Neural progenitor cell (in vitro differentiated cells): ENCODE measurements at regions not wholly inside any gene's neighbourhood (a gene's known extent, or its start where the extent isn't known, plus 50 kb on each side); places are given as distances from the start of the nearest gene placed in this dataset.
"Not testable (repeated sequence)": the region's sequence is repeated elsewhere in the genome, so short reads cannot be mapped to it uniquely, and the experiment has no call there.

ENCODE experiments used
- DNase-seq: peaks from one replicate; pipeline ENCODE4 v3.0.0-alpha.2; 2016; ENCODE audit warnings: low spot score
- H2AFZ ChIP-seq: fragments of 200-600 bp; sonication (generic); replicated peaks from 2 replicates; pipeline ENCODE4 v1.6.1; 2016; ENCODE audit warnings: antibody characterized with exemption
- H3F3A ChIP-seq: fragments of 200-600 bp; sonication (generic); 2 replicates; pipeline ENCODE4 v1.6.1; 2016; ENCODE audit warnings: antibody characterized with exemption, low read depth
- H3K27ac ChIP-seq: fragments of 200-600 bp; sonication (generic); 2 replicates; pipeline ENCODE4 v1.5.1; 2016; ENCODE audit warnings: mild to moderate bottlenecking
- H3K27me3 ChIP-seq: fragments of 200-600 bp; sonication (generic); 2 replicates; pipeline ENCODE4 v1.6.1; 2016; ENCODE audit warnings: mild to moderate bottlenecking, moderate library complexity
- H3K36me3 ChIP-seq: fragments of 200-600 bp; sonication (generic); 2 replicates; pipeline ENCODE4 v1.5.1; 2016
- H3K4me1 ChIP-seq: fragments of 200-600 bp; sonication (generic); 2 replicates; pipeline ENCODE4 v1.6.1; 2016; ENCODE audit warnings: mixed run types
- H3K4me2 ChIP-seq: fragments of 200-600 bp; sonication (generic); 2 replicates; pipeline ENCODE4 v1.6.1; 2016
- H3K4me3 ChIP-seq: fragments of 200-600 bp; sonication (generic); 2 replicates; pipeline ENCODE4 v1.5.1; 2016
- H3K79me2 ChIP-seq: fragments of 200-600 bp; sonication (generic); 2 replicates; pipeline ENCODE4 v1.6.1; 2016; ENCODE audit warnings: low read depth
- H3K9ac ChIP-seq: fragments of 200-600 bp; sonication (generic); 2 replicates; pipeline ENCODE4 v1.6.1; 2016
- H3K9me3 ChIP-seq: fragments of 200-600 bp; sonication (generic); 2 replicates; pipeline ENCODE4 v1.5.1; 2016; ENCODE audit warnings: low read depth
- H4K20me1 ChIP-seq: fragments of 200-600 bp; sonication (generic); 2 replicates; pipeline ENCODE4 v1.6.1; 2016; ENCODE audit warnings: low read depth
- H3K27ac Mint-ChIP-seq: 3 replicates; pipeline ENCODE4 v1.8.0; 2021; ENCODE audit warnings: mixed read lengths
- H3K27me3 Mint-ChIP-seq: 2 replicates; pipeline ENCODE4 v1.8.0; 2022; ENCODE audit warnings: low read depth, mild to moderate bottlenecking, inconsistent platforms, moderate library complexity, mixed read lengths; ENCODE audit not compliant: insufficient read depth
- H3K36me3 Mint-ChIP-seq: 3 replicates; pipeline ENCODE4 v1.8.0; 2021; ENCODE audit warnings: mixed read lengths
- H3K4me1 Mint-ChIP-seq: 3 replicates; pipeline ENCODE4 v1.8.0; 2021; ENCODE audit warnings: mixed read lengths
- H3K4me3 Mint-ChIP-seq: 3 replicates; pipeline ENCODE4 v1.8.0; 2021; ENCODE audit warnings: mild to moderate bottlenecking, moderate library complexity, mixed read lengths
- H3K9me3 Mint-ChIP-seq: 3 replicates; pipeline ENCODE4 v1.8.0; 2020; ENCODE audit warnings: mixed read lengths

GRCh38 chr7:73215232-73215631 lies 93.4 kb downstream of the NSUN5 start:
- not testable (repeated sequence) for H3K4me3 ChIP-seq, H3K27ac Mint-ChIP-seq, H3K4me3 Mint-ChIP-seq, H3K36me3 Mint-ChIP-seq, H3K27ac ChIP-seq, H3K4me2 ChIP-seq, H3K9me3 ChIP-seq, H3K79me2 ChIP-seq, H3K9me3 Mint-ChIP-seq, H3K9ac ChIP-seq, H2AFZ ChIP-seq, H3K4me1 ChIP-seq, H3K27me3 ChIP-seq, H3K4me1 Mint-ChIP-seq, H4K20me1 ChIP-seq, H3F3A ChIP-seq, H3K36me3 ChIP-seq, H3K27me3 Mint-ChIP-seq, DNase-seq

- H3K4me2 ChIP-seq, H3K4me3 ChIP-seq, H3K36me3 ChIP-seq, DNase-seq, H3K27me3 ChIP-seq, H3K36me3 Mint-ChIP-seq, H3K9me3 Mint-ChIP-seq, H2AFZ ChIP-seq, H3K4me1 Mint-ChIP-seq, H3K9me3 ChIP-seq, H4K20me1 ChIP-seq, H3K4me3 Mint-ChIP-seq, H3F3A ChIP-seq, H3K9ac ChIP-seq, H3K79me2 ChIP-seq, H3K27ac Mint-ChIP-seq, H3K27ac ChIP-seq, H3K27me3 Mint-ChIP-seq, H3K4me1 ChIP-seq: not testable (repeated sequence)
Observed at GRCh38 chr7:73214471-73214870, 94.2 kb downstream of the NSUN5 start.

GRCh38 chr7:73213076-73213475 lies 95.5 kb downstream of the NSUN5 start:
- not testable (repeated sequence) for H3K4me3 ChIP-seq, H3K36me3 ChIP-seq, H3K4me1 Mint-ChIP-seq, H3K4me1 ChIP-seq, H3K27ac Mint-ChIP-seq, H3K27ac ChIP-seq, H3K9ac ChIP-seq, H3K9me3 Mint-ChIP-seq, H3K36me3 Mint-ChIP-seq, H3K79me2 ChIP-seq, H2AFZ ChIP-seq, H3K27me3 ChIP-seq, H4K20me1 ChIP-seq, H3K4me2 ChIP-seq, H3K27me3 Mint-ChIP-seq, H3F3A ChIP-seq, DNase-seq, H3K4me3 Mint-ChIP-seq, H3K9me3 ChIP-seq

- H3K9me3 Mint-ChIP-seq, H3K4me1 ChIP-seq, H3K27me3 ChIP-seq, H3K4me3 Mint-ChIP-seq, H3K4me3 ChIP-seq, H3K79me2 ChIP-seq, H3K4me1 Mint-ChIP-seq, H4K20me1 ChIP-seq, H2AFZ ChIP-seq, H3K36me3 ChIP-seq, H3K9me3 ChIP-seq, H3K9ac ChIP-seq, H3K36me3 Mint-ChIP-seq, H3K4me2 ChIP-seq, H3K27me3 Mint-ChIP-seq, H3K27ac Mint-ChIP-seq, DNase-seq, H3F3A ChIP-seq, H3K27ac ChIP-seq: not testable (repeated sequence)
Observed at GRCh38 chr7:73205594-73205993, 103.0 kb downstream of the NSUN5 start.

GRCh38 chr7:73204898-73205297 lies 103.7 kb downstream of the NSUN5 start:
- not testable (repeated sequence) for H3K4me3 Mint-ChIP-seq, H3K79me2 ChIP-seq, DNase-seq, H3K9me3 Mint-ChIP-seq, H3K36me3 Mint-ChIP-seq, H4K20me1 ChIP-seq, H3F3A ChIP-seq, H3K27me3 ChIP-seq, H3K27ac ChIP-seq, H3K4me2 ChIP-seq, H3K27ac Mint-ChIP-seq, H3K4me1 Mint-ChIP-seq, H3K4me3 ChIP-seq, H3K36me3 ChIP-seq, H3K9me3 ChIP-seq, H3K27me3 Mint-ChIP-seq, H3K4me1 ChIP-seq, H2AFZ ChIP-seq, H3K9ac ChIP-seq

GRCh38 chr7:73203312-73203711 lies 105.3 kb downstream of the NSUN5 start:
- not testable (repeated sequence) for H3K4me3 Mint-ChIP-seq, H3K36me3 ChIP-seq, H3K27ac Mint-ChIP-seq, H3K4me3 ChIP-seq, H3K4me2 ChIP-seq, H4K20me1 ChIP-seq, H3K79me2 ChIP-seq, H3K27me3 ChIP-seq, H3K4me1 ChIP-seq, H2AFZ ChIP-seq, H3F3A ChIP-seq, H3K9me3 Mint-ChIP-seq, H3K9me3 ChIP-seq, H3K9ac ChIP-seq, H3K36me3 Mint-ChIP-seq, H3K27me3 Mint-ChIP-seq, H3K4me1 Mint-ChIP-seq, DNase-seq, H3K27ac ChIP-seq

- H3K27me3 Mint-ChIP-seq, H2AFZ ChIP-seq, H3K27ac ChIP-seq, H3K4me1 Mint-ChIP-seq, H3K36me3 Mint-ChIP-seq, H3K4me1 ChIP-seq, H3K27ac Mint-ChIP-seq, H3K9ac ChIP-seq, H3K79me2 ChIP-seq, H3K36me3 ChIP-seq, DNase-seq, H3K4me3 ChIP-seq, H4K20me1 ChIP-seq, H3K4me2 ChIP-seq, H3F3A ChIP-seq, H3K4me3 Mint-ChIP-seq, H3K9me3 Mint-ChIP-seq, H3K9me3 ChIP-seq, H3K27me3 ChIP-seq: not testable (repeated sequence)
Observed at GRCh38 chr7:73201264-73201663, 107.4 kb downstream of the NSUN5 start.

- H3F3A ChIP-seq, H3K9me3 ChIP-seq: not testable (repeated sequence)
Observed at GRCh38 chr7:73200518-73201099, 108.0 kb downstream of the NSUN5 start.

More at GRCh38 chr7:73200518-73201099, 108.0 kb downstream of the NSUN5 start:
- H3K4me3 Mint-ChIP-seq, H3K4me1 ChIP-seq, H3K36me3 ChIP-seq, H3K4me1 Mint-ChIP-seq, H3K9me3 Mint-ChIP-seq, H3K9ac ChIP-seq, H3K27ac Mint-ChIP-seq, H3K36me3 Mint-ChIP-seq, DNase-seq, H3K27me3 Mint-ChIP-seq, H3K79me2 ChIP-seq, H2AFZ ChIP-seq, H3K4me2 ChIP-seq, H3K27me3 ChIP-seq, H3K4me3 ChIP-seq, H4K20me1 ChIP-seq, H3K27ac ChIP-seq: not testable (repeated sequence)
